H1 (cell line): ENCODE measurements at regions not wholly inside any gene's neighbourhood (a gene's known extent, or its start where the extent isn't known, plus 50 kb on each side); places are given as distances from the start of the nearest gene placed in this dataset.

ENCODE experiments used
- CTCF ChIA-PET: fragments of 300-600 bp; sonication (Branson Sonifier 250); formaldehyde crosslinking; loops from one replicate; lab custom pipeline; 2021; ENCODE audit not compliant: partially characterized antibody; lab: Charles Lee
- POLR2A ChIA-PET: fragments of 300-600 bp; sonication (Branson Sonifier 250); formaldehyde crosslinking; loops from one replicate; lab custom pipeline; 2021; ENCODE audit warnings: inconsistent platforms; ENCODE audit not compliant: partially characterized antibody; lab: Charles Lee
- DNase-seq, 2 experiments: peaks; one replicate each; pipeline versions ENCODE4 v3.0.0 to v3.0.0-alpha.2; 2010 to 2022; ENCODE audit warnings: low spot score in 2 of 2, low read depth in 1 of 2, mixed read lengths in 1 of 2
- FAIRE-seq: peaks from 2 replicates; lab custom pipeline; 2011; peaks lifted over from hg19 to GRCh38; lab: Jason Lieb, UNC
- H2AFZ ChIP-seq: 2 replicates; pipeline ENCODE4 v1.8.1; 2012; ENCODE audit warnings: low read length, inconsistent platforms
- H2AK5ac ChIP-seq: 2 replicates; pipeline ENCODE4 v1.6.1; 2013; ENCODE audit warnings: low read depth, low read length
- H2BK120ac ChIP-seq: replicated peaks from 2 replicates; pipeline ENCODE3; 2013; ENCODE audit warnings: low read depth, low read length, inconsistent platforms
- H2BK12ac ChIP-seq: 2 replicates; pipeline ENCODE4 v1.6.1; 2013; ENCODE audit warnings: low read depth, low read length
- H2BK15ac ChIP-seq: 2 replicates; pipeline ENCODE4 v1.6.1; 2013; ENCODE audit warnings: low read length
- H2BK20ac ChIP-seq: 2 replicates; pipeline ENCODE4 v1.6.1; 2013; ENCODE audit warnings: low read length
- H2BK5ac ChIP-seq: 2 replicates; pipeline ENCODE4 v1.6.1; 2013; ENCODE audit warnings: low read depth, low read length
- H3K14ac ChIP-seq: 2 replicates; pipeline ENCODE4 v1.6.1; 2013; ENCODE audit warnings: inconsistent platforms; ENCODE audit not compliant: insufficient read length
- H3K18ac ChIP-seq: 2 replicates; pipeline ENCODE4 v1.6.1; 2013; ENCODE audit warnings: low read length; ENCODE audit errors: extremely low read depth
- H3K23ac ChIP-seq: 2 replicates; pipeline ENCODE4 v1.6.1; 2013; ENCODE audit warnings: inconsistent platforms; ENCODE audit not compliant: insufficient read length
- H3K23me2 ChIP-seq: 2 replicates; pipeline ENCODE4 v1.6.1; 2013; ENCODE audit warnings: low read depth, low read length
- H3K27ac ChIP-seq: 2 replicates; pipeline ENCODE4 v1.6.1; 2011; ENCODE audit warnings: low read depth, low read length, inconsistent platforms
- H3K27me3 ChIP-seq, 4 experiments: replicated peaks in 1 of 4; 1 replicate in 1 of 4; 2 replicates in 3 of 4; pipeline versions ENCODE4 v1.6.1 to v1.8.1; 2011 to 2013; ENCODE audit warnings: low read length in 3 of 4, mild to moderate bottlenecking in 3 of 4, inconsistent platforms in 2 of 4, mixed read lengths in 2 of 4, moderate library complexity in 1 of 4; ENCODE audit not compliant: control insufficient read depth in 3 of 4, insufficient read depth in 3 of 4; ENCODE audit errors: extremely low read depth in 1 of 4
- H3K36me3 ChIP-seq, 4 experiments: 2 replicates each; pipeline versions ENCODE4 v1.6.1 to v1.8.1; 2011 to 2013; ENCODE audit warnings: mild to moderate bottlenecking in 4 of 4, low read length in 3 of 4, moderate library complexity in 2 of 4, control low read depth in 1 of 4, inconsistent platforms in 1 of 4; ENCODE audit not compliant: insufficient read depth in 4 of 4, control insufficient read depth in 2 of 4
- H3K4ac ChIP-seq: replicated peaks from 2 replicates; pipeline ENCODE3; 2013; ENCODE audit warnings: low read length, low read depth, mixed read lengths, inconsistent platforms; ENCODE audit not compliant: insufficient read length
- H3K4me1 ChIP-seq, 4 experiments: replicated peaks in 1 of 4; 1 replicate in 1 of 4; 2 replicates in 3 of 4; pipeline versions ENCODE4 v1.6.1 to v1.8.1; 2011 to 2013; ENCODE audit warnings: low read length in 3 of 4, inconsistent platforms in 2 of 4, mixed read lengths in 1 of 4; ENCODE audit not compliant: insufficient read depth in 4 of 4, control insufficient read depth in 3 of 4
- H3K4me2 ChIP-seq, 2 experiments: 2 replicates each; pipeline versions ENCODE4 v1.6.1 to v1.8.1; 2011 to 2013; ENCODE audit warnings: low read depth in 2 of 2, low read length in 2 of 2, control low read depth in 1 of 2, inconsistent platforms in 1 of 2, mild to moderate bottlenecking in 1 of 2; ENCODE audit not compliant: insufficient read depth in 1 of 2
- H3K4me3 ChIP-seq, 4 experiments: fragments of 200-600, 300-600 bp in 1 of 4; sonication (generic), shearing (Covaris generic), sonication (Bioruptor Twin) in 1 of 4; 2 replicates each; pipeline versions ENCODE4 v1.5.1 to v1.8.1; 2011 to 2016; ENCODE audit warnings: low read length in 4 of 4, low read depth in 3 of 4, control low read depth in 2 of 4, inconsistent platforms in 2 of 4, mild to moderate bottlenecking in 2 of 4, mixed read lengths in 1 of 4, moderate library complexity in 1 of 4; ENCODE audit not compliant: insufficient read depth in 2 of 4; ENCODE audit errors: extremely low read depth in 1 of 4
- H3K56ac ChIP-seq: replicated peaks from 2 replicates; pipeline ENCODE3; 2013; ENCODE audit warnings: low read depth, mild to moderate bottlenecking, mixed read lengths, low read length, inconsistent platforms; ENCODE audit not compliant: insufficient read length
- H3K79me1 ChIP-seq: 2 replicates; pipeline ENCODE4 v1.6.1; 2013; ENCODE audit warnings: low read depth, low read length, control low read depth
- H3K79me2 ChIP-seq, 2 experiments: 2 replicates each; pipeline versions ENCODE4 v1.6.1 to v1.8.1; 2012 to 2013; ENCODE audit warnings: low read length in 2 of 2, mild to moderate bottlenecking in 2 of 2, inconsistent platforms in 1 of 2; ENCODE audit not compliant: insufficient read depth in 2 of 2, control insufficient read depth in 1 of 2
- H3K9ac ChIP-seq, 4 experiments: replicated peaks in 1 of 4; 1 replicate in 1 of 4; 2 replicates in 3 of 4; pipeline versions ENCODE4 v1.6.1 to v1.8.1; 2011 to 2013; ENCODE audit warnings: low read depth in 3 of 4, low read length in 3 of 4, control low read depth in 2 of 4, mild to moderate bottlenecking in 2 of 4, moderate library complexity in 2 of 4, inconsistent platforms in 1 of 4; ENCODE audit errors: extremely low read depth in 1 of 4
- H3K9me3 ChIP-seq, 2 experiments: 2 replicates each; pipeline versions ENCODE4 v1.6.1 to v1.8.1; 2012 to 2013; ENCODE audit warnings: mild to moderate bottlenecking in 2 of 2, moderate library complexity in 2 of 2, control low read depth in 1 of 2, inconsistent platforms in 1 of 2, low read depth in 1 of 2, low read length in 1 of 2, mixed read lengths in 1 of 2; ENCODE audit not compliant: insufficient read depth in 2 of 2
- H4K20me1 ChIP-seq, 2 experiments: replicated peaks in 1 of 2; 2 replicates each; pipeline versions ENCODE3 to v1.8.1; 2011 to 2013; ENCODE audit warnings: inconsistent platforms in 2 of 2, low read length in 2 of 2, mild to moderate bottlenecking in 1 of 2; ENCODE audit not compliant: insufficient read depth in 2 of 2, control insufficient read depth in 1 of 2
- H4K5ac ChIP-seq: 2 replicates; pipeline ENCODE4 v1.6.1; 2013; ENCODE audit warnings: low read length, low read depth, mixed read lengths, inconsistent platforms; ENCODE audit not compliant: insufficient read length
- H4K8ac ChIP-seq: 2 replicates; pipeline ENCODE4 v1.8.0; 2013; ENCODE audit warnings: mild to moderate bottlenecking, moderate library complexity, low read length, inconsistent platforms; ENCODE audit not compliant: insufficient read depth; ENCODE audit errors: extremely low read depth
- H4K91ac ChIP-seq: replicated peaks from 2 replicates; pipeline ENCODE3; 2013; ENCODE audit warnings: low read length, mixed read lengths, inconsistent platforms; ENCODE audit not compliant: insufficient read length
- KDM5A ChIP-seq: fragments of 200-600 bp; IDR thresholded peaks from 2 replicates; pipeline ENCODE4 v1.7.1; 2012; ENCODE audit warnings: mild to moderate bottlenecking, low read length, inconsistent platforms, mixed read lengths
- RAD21 ChIP-seq, 2 experiments: IDR thresholded peaks in 1 of 2; conservative IDR thresholded peaks in 1 of 2; 2 replicates each; pipeline ENCODE4 v1.6.1; 2011; ENCODE audit warnings: low read depth in 2 of 2, low read length in 2 of 2, improper control_type of control experiment in 1 of 2, inconsistent platforms in 1 of 2, mild to moderate bottlenecking in 1 of 2, moderate library complexity in 1 of 2
- WGBS, 2 experiments: shearing (Covaris generic) in 1 of 2; methylation state at CpG; one replicate each; pipeline versions ENCODE4 v1.1.6 to v1.1.7; 2013 to 2015; ENCODE audit warnings: low lambda C conversion rate in 2 of 2, mixed read lengths in 2 of 2, inconsistent platforms in 1 of 2, low coverage in 1 of 2, missing lambda C conversion rate in 1 of 2; ENCODE audit not compliant: insufficient replicate concordance in 2 of 2, insufficient coverage in 1 of 2, insufficient read length in 1 of 2; ENCODE audit errors: extremely low coverage in 1 of 2, missing lambda C conversion rate in 1 of 2; 5-methylcytosine and 5-hydroxymethylcytosine counted together

DNA sequence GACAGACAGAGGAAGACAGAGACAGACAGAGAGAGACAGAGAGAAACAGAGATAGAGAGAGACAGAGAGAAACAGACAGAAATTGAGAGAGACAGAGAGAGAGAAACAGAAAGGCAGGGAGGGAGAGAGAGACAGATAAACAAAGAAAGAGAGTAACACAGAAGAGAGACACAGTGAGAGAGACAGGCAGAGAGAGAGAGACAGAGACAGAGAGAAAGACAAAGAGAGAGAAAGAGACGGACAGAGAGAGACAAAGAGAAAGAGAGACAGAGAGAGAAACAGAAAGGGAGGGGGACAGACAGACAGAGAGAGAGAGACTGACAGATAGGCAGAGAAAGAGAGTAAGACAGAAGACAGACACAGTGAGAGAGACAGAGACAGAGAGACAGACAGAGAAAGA, 108.5 kb upstream of the ANKRD30BL start:
- Histone ChIP-seq H2AFZ (peak overlapping the region; percentile 85), H2BK12ac (no peak overlapping the region), H2BK15ac (no peak overlapping the region), H4K91ac (no peak overlapping the region), H4K20me1 (no peaks in the 10 kb centered on the region), H3K27me3 (no peaks in the 10 kb centered on the region), H3K79me2 (no peaks in the 10 kb centered on the region), H3K36me3 (no peaks in the 10 kb centered on the region), H3K23me2 (no peaks in the 10 kb centered on the region; the same call in 1 of the 2 replicates), H3K4me3 (no peak overlapping the region), H3K27ac (no peak overlapping the region), H3K9ac (no peak overlapping the region), H2BK20ac (no peak overlapping the region), H3K79me1 (no peaks in the 10 kb centered on the region), H2AK5ac (no peak overlapping the region), H3K23ac (no peak overlapping the region), H3K4ac (no peak overlapping the region), H3K14ac (no peak overlapping the region), H3K18ac (no peak overlapping the region), H3K56ac (no peak overlapping the region), H4K8ac (no peak overlapping the region), H3K9me3 (no peaks in the 10 kb centered on the region), H4K5ac (no peak overlapping the region), H2BK120ac (no peak overlapping the region), H3K4me1 (peaks cover 4 to 16% (median 7%) of the 10 kb centered on the region in 4 experiments; a peak in 6 of 7 replicates), H3K4me2 (no peak overlapping the region), H2BK5ac (no peak overlapping the region)
- TF ChIP-seq RAD21 (IDR thresholded peaks at IDR 0.05 in 1 of 2, conservative IDR thresholded peaks at IDR 0.05 in 1 of 2; ENCODE audit: low read depth in 2 of 2, low read length in 2 of 2), result no peak
- TF ChIP-seq KDM5A, result no peak
- FAIRE-seq, result no peak
- WGBS, 2 experiments, result 71% methylated on average over 1 of the region's 1 CpG; no CpG with 5 or more reads in 1 of the 2 experiments
- DNase-seq, result no peak
- POLR2A ChIA-PET, result no interaction called here
- CTCF ChIA-PET, result no interaction called here
